Effector memory CD8-positive, alpha-beta T cell (primary cell): ENCODE measurements at regions not wholly inside any gene's neighbourhood (a gene's known extent, or its start where the extent isn't known, plus 50 kb on each side); places are given as distances from the start of the nearest gene placed in this dataset.

ENCODE experiments used
- ATAC-seq: fragments of 150-1000 bp; cut with Tn5 transposase; replicated peaks from 2 replicates; pipeline ENCODE4 v1.10.0; 2021; ENCODE audit warnings: mild to moderate bottlenecking, moderate library complexity
- DNase-seq, 3 experiments: peaks; one replicate each; pipeline ENCODE4 v3.0.0; 2021
- H3K27ac Mint-ChIP-seq, 2 donors: one replicate each; pipeline ENCODE4 v1.8.0; 2022; ENCODE audit warnings: mild to moderate bottlenecking in 2 of 2, mixed read lengths in 2 of 2, moderate library complexity in 2 of 2
- H3K27me3 Mint-ChIP-seq, 2 donors: one replicate each; pipeline ENCODE4 v1.8.0; 2022; ENCODE audit warnings: mixed read lengths in 2 of 2
- H3K36me3 Mint-ChIP-seq: one replicate; pipeline ENCODE4 v1.8.0; 2022; ENCODE audit warnings: mild to moderate bottlenecking, moderate library complexity, mixed read lengths; ENCODE audit not compliant: insufficient read depth
- H3K4me1 Mint-ChIP-seq, 2 donors: one replicate each; pipeline ENCODE4 v1.8.0; 2022; ENCODE audit warnings: low read depth in 2 of 2, mixed read lengths in 2 of 2
- H3K4me3 Mint-ChIP-seq, 2 donors: one replicate each; pipeline ENCODE4 v1.8.0; 2022; ENCODE audit warnings: mild to moderate bottlenecking in 2 of 2, mixed read lengths in 2 of 2, moderate library complexity in 2 of 2
- H3K9me3 Mint-ChIP-seq, 2 donors: one replicate each; pipeline ENCODE4 v1.8.0; 2022; ENCODE audit warnings: mixed read lengths in 2 of 2

DNA sequence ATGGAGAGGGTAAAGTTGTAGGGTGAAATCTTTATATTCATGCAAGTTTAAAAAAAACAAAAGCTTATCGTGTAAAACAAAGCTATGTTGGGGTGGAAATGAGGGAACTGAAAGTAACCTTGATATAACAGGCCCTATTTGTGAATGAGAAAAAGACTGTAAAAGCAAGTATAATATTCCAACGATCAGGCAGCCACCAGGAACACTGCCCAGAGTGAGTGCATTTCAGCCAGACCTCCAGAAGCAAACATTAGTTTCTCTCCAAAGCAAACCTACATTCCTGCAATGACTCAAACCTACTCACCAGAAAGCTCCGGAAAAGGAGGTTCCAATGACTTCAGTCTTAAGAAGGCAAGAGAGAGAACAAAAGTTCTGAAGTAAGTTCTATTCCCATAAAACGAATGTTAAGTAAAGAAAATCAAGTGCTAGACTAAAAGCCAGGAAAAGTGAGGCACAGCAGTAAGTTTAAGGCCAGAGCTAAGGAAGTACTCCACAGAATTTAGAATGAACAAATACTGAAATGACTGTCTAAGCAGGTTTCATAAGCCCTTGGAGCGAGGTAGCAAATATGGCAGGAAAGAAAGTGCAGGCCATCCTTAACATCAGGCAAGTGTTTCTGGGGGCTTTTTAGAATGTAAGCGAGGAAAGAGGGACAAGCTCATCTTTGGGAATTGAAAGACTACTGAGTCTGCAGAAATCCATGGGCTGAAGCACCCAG, 493.1 kb downstream of the XPNPEP1 start:
- Mint-ChIP-seq H3K4me3 (no peak overlapping the region), H3K27me3 (no peaks in the 10 kb centered on the region), H3K27ac (no peak overlapping the region), H3K36me3 (no peaks in the 10 kb centered on the region), H3K4me1 (no peaks in the 10 kb centered on the region), H3K9me3 (peaks cover 0 to 2% of the 10 kb centered on the region in 2 donors)
- DNase-seq = no peak
- no peak for ATAC-seq

DNA sequence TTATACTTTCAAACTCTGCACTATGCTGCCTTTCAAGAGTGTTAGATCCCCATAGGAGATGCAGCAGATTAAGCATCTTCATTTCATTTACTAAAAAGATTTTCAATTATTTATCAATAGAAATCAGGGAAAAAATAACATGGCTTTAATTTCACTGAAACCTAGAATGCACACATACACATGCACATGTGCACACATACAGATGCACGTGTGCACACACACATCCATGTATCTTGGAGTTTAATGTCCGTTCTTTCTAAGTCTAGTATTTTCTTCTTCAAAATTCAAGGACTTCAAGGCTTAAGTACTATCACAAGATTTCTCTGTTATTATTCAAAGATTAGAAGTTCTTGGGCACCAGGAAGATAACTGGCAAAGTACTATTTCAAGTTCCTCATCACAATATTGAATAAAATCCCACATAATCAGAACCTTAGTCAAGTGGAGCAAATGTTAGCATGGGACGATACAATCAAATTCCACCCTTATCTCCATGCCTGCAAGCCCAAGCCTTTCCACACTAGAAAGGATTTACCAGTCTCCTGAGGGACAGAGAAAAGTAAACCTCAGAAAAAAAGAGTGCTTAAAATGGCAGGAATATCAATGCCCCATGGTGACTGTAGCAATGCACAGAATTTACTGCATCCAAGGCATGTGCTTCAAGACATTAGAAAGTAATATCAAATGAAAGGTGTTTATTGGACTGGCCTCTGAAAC, 494.4 kb downstream of the XPNPEP1 start:
- H3K27me3 Mint-ChIP-seq = no peaks in the 10 kb centered on the region
- no peaks in the 10 kb centered on the region for H3K4me1 Mint-ChIP-seq
- H3K36me3 Mint-ChIP-seq = no peaks in the 10 kb centered on the region
- DNase-seq (no peak), ATAC-seq (no peak)
- peaks cover 0 to 2% of the 10 kb centered on the region in 2 donors for H3K9me3 Mint-ChIP-seq
- no peak overlapping the region for H3K4me3 Mint-ChIP-seq
- no peak overlapping the region for H3K27ac Mint-ChIP-seq

DNA sequence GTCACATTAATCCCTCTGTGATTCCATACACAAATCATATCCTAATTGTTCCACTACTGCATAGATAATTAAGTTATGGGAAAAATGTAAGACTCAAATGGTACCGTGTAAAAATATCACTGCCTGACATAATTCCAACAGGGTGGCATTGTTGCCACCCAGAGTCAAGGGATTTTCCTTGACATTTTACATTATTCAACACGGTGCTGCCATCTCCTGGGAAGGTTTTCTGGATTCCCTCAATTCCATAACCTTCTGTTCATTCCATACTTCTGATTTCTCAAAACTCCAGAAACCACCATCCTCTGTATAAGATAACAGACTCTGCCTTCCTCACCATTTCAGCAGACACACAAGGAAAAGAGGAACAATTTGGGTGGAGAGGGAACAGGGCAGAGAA, 495.9 kb downstream of the XPNPEP1 start:
- no peaks in the 10 kb centered on the region for H3K27me3 Mint-ChIP-seq
- H3K4me1 Mint-ChIP-seq = no peaks in the 10 kb centered on the region
- ATAC-seq (no peak), DNase-seq (no peak)
- no peak overlapping the region for H3K4me3 Mint-ChIP-seq
- H3K9me3 Mint-ChIP-seq = peaks cover 0 to 2% of the 10 kb centered on the region in 2 donors
- no peaks in the 10 kb centered on the region for H3K36me3 Mint-ChIP-seq
- H3K27ac Mint-ChIP-seq = no peak overlapping the region

GRCh38 chr10:109426987-109427386, 496.3 kb downstream of the XPNPEP1 start:
- Mint-ChIP-seq H3K9me3 (peaks cover 0 to 2% of the 10 kb centered on the region in 2 donors), H3K4me1 (no peaks in the 10 kb centered on the region), H3K27me3 (no peaks in the 10 kb centered on the region), H3K36me3 (no peaks in the 10 kb centered on the region), H3K4me3 (no peak overlapping the region), H3K27ac (no peak overlapping the region)
- DNase-seq = no peak
- ATAC-seq = no peak

- Mint-ChIP-seq H3K27ac (no peak overlapping the region), H3K4me1 (no peaks in the 10 kb centered on the region), H3K4me3 (no peak overlapping the region), H3K9me3 (peaks cover 0 to 2% of the 10 kb centered on the region in 2 donors), H3K36me3 (no peaks in the 10 kb centered on the region), H3K27me3 (no peaks in the 10 kb centered on the region)
- no peak for DNase-seq
- no peak for ATAC-seq
Measured at GRCh38 chr10:109418795-109419194, 504.5 kb downstream of the XPNPEP1 start.

DNA sequence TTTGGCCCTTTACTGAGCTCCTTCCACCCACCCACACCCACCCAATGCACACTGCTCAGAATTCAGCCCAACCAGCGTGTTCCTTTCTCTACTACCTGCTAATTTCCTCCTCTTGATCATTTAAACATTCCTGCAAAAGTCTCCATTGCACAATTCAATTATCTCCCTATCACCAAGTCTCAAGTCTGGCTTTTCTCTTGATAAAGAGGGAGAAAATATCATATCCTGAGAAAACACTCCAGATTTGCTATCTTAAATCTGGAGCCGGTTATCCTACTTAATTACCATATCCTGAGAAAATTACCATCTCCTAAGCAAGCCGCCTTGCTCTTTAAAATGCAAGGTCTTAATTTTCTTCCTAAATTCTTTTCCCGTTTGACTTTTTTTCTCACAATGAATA, 505.5 kb downstream of the XPNPEP1 start:
- Mint-ChIP-seq H3K27ac (no peak overlapping the region), H3K4me3 (no peak overlapping the region), H3K36me3 (no peaks in the 10 kb centered on the region), H3K9me3 (peaks cover 0 to 2% of the 10 kb centered on the region in 2 donors), H3K4me1 (no peaks in the 10 kb centered on the region), H3K27me3 (no peaks in the 10 kb centered on the region)
- DNase-seq (no peak), ATAC-seq (no peak)

GRCh38 chr10:109412353-109412752, 511.0 kb downstream of the XPNPEP1 start:
- Mint-ChIP-seq H3K4me3 (no peak overlapping the region), H3K4me1 (no peaks in the 10 kb centered on the region), H3K36me3 (no peaks in the 10 kb centered on the region), H3K27me3 (no peaks in the 10 kb centered on the region), H3K9me3 (no peaks in the 10 kb centered on the region), H3K27ac (no peak overlapping the region)
- DNase-seq (no peak), ATAC-seq (no peak)

DNA sequence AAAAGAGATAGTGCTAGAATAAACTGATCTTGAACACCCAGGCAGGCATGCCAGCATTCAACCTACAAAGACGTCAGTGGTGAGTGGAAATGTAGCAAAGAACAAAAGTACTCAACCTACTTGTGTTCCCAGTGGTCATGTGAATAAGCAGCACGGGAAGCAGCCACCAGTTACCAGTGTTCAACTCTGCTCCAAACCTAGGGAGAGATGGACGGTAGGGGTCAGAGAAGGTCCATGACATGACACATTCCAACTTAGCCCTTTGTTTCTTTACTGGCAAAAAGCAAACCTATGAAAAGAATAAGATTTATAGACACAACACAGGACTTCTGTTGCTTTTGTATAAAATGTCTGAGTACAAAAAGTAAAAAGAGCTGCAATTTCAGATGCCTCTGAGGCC, 511.4 kb downstream of the XPNPEP1 start:
- ATAC-seq (no peak), DNase-seq (no peak)
- no peaks in the 10 kb centered on the region for H3K4me1 Mint-ChIP-seq
- no peaks in the 10 kb centered on the region for H3K9me3 Mint-ChIP-seq
- no peaks in the 10 kb centered on the region for H3K27me3 Mint-ChIP-seq
- H3K27ac Mint-ChIP-seq = no peak overlapping the region
- no peak overlapping the region for H3K4me3 Mint-ChIP-seq
- H3K36me3 Mint-ChIP-seq = no peaks in the 10 kb centered on the region

- DNase-seq = no peak
- ATAC-seq = no peak
- Mint-ChIP-seq H3K36me3 (no peaks in the 10 kb centered on the region), H3K27ac (no peak overlapping the region), H3K27me3 (no peaks in the 10 kb centered on the region), H3K9me3 (peaks cover 0 to 7% of the 10 kb centered on the region in 2 donors), H3K4me1 (no peaks in the 10 kb centered on the region), H3K4me3 (no peak overlapping the region)
Measured at GRCh38 chr10:109405338-109405737, 518.0 kb downstream of the XPNPEP1 start.

DNA sequence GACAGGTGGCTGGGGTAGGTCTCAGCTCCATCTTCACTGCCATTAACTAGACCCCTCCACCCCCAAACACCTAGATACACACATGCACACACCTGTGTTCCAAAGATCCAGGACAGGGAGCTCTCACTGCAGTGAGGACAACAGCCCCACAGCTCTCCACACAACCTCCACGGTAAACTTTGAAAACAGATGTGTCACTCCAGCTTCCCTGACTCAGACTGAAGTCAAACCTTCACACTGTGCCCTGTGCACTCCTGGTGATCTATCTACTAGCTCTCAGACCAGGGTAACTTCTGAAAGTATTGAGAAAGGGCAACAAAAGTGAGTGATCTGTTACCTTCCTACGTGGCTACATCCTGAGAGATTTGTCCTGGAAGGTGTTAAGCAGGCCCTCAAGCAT, 519.8 kb downstream of the XPNPEP1 start:
- no peak for ATAC-seq

GRCh38 chr10:109393425-109393824, 529.9 kb downstream of the XPNPEP1 start:
- DNase-seq = no peak
- H3K4me1 Mint-ChIP-seq = no peaks in the 10 kb centered on the region
- H3K4me3 Mint-ChIP-seq = no peak overlapping the region
- no peaks in the 10 kb centered on the region for H3K36me3 Mint-ChIP-seq
- no peak overlapping the region for H3K27ac Mint-ChIP-seq
- no peaks in the 10 kb centered on the region for H3K27me3 Mint-ChIP-seq
- H3K9me3 Mint-ChIP-seq = peaks cover 9 to 12% of the 10 kb centered on the region in 2 donors
- no peak for ATAC-seq

More for the DNA sequence above, 519.8 kb downstream of the XPNPEP1 start:
- Mint-ChIP-seq H3K9me3 (peaks cover 0 to 7% of the 10 kb centered on the region in 2 donors), H3K27ac (no peak overlapping the region), H3K27me3 (no peaks in the 10 kb centered on the region), H3K4me3 (no peak overlapping the region), H3K4me1 (no peaks in the 10 kb centered on the region), H3K36me3 (no peaks in the 10 kb centered on the region)
- DNase-seq = no peak

DNA sequence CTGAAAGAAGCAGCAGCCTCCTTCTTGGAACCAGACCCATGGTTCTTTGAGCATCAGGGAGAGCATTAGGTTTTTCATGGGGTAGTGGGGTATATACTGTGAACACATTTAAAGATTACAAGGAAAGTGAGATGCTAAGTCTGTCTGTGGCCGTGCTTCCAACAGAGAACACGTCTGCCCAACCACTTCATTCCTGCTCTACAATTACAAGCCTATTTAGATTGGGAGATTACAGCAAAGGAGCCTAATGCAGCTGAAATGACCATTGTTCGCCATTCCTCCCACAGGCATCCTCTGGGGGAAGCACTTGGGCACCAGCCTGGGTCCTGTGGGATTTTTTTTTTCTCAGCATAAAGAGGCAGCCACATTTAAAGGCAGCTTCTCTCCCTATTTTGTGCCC, 536.4 kb downstream of the XPNPEP1 start:
- Mint-ChIP-seq H3K4me3 (no peak overlapping the region), H3K27ac (no peak overlapping the region), H3K9me3 (peaks cover 0 to 10% of the 10 kb centered on the region in 2 donors), H3K4me1 (no peaks in the 10 kb centered on the region), H3K27me3 (no peaks in the 10 kb centered on the region), H3K36me3 (no peaks in the 10 kb centered on the region)
- ATAC-seq (no peak), DNase-seq (no peak)

DNA sequence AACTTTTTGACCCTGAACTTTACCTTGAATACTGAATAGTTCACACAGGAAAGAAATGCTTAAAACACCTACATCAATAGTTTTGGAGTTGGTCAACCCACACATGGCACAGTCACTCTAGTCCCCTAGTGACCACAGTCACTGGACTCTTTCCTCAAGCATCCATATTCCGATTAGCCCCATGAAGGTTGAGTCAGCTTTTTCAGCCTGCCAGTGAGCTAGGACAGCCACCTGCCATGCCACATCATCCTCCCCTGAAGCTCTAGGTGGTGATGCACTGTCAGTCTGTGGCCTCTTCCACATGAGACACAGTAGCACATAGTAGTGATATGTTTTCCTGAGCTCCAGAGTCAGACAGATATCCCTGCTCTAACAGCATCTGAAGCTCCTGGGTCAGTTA, 537.2 kb downstream of the XPNPEP1 start:
- H3K4me3 Mint-ChIP-seq = no peak overlapping the region
- H3K27me3 Mint-ChIP-seq = no peaks in the 10 kb centered on the region
- H3K9me3 Mint-ChIP-seq = peaks cover 0 to 10% of the 10 kb centered on the region in 2 donors
- no peak for DNase-seq
- H3K36me3 Mint-ChIP-seq = no peaks in the 10 kb centered on the region
- ATAC-seq = no peak
- H3K27ac Mint-ChIP-seq = no peak overlapping the region
- no peaks in the 10 kb centered on the region for H3K4me1 Mint-ChIP-seq

- Mint-ChIP-seq H3K36me3 (no peaks in the 10 kb centered on the region), H3K4me1 (no peaks in the 10 kb centered on the region), H3K27me3 (no peaks in the 10 kb centered on the region), H3K4me3 (no peak overlapping the region), H3K9me3 (peaks cover 0 to 6% of the 10 kb centered on the region in 2 donors), H3K27ac (no peak overlapping the region)
- DNase-seq = no peak
- ATAC-seq = no peak
Measured at GRCh38 chr10:109379186-109379585, 544.1 kb downstream of the XPNPEP1 start.
